Sciatic nerve (tissue), 2 donors: ENCODE measurements at regions not wholly inside any gene's neighbourhood (a gene's known extent, or its start where the extent isn't known, plus 50 kb on each side); places are given as distances from the start of the nearest gene placed in this dataset.
"Not testable (repeated sequence)": the region's sequence is repeated elsewhere in the genome, so short reads cannot be mapped to it uniquely, and the experiment has no call there.

Experiments used
- ATAC-seq: fragments of 200-7000 bp; cut with Tn5 transposase; one replicate; pipeline ENCODE4 v1.9.1; 2020; ENCODE audit warnings: mild to moderate bottlenecking, moderate library complexity
- DNase-seq: peaks from one replicate; pipeline ENCODE4 v3.0.0-alpha.2; 2020; ENCODE audit warnings: low spot score
- intact Hi-C: fragments of 100-400 bp; cut with DNase I; formaldehyde crosslinking; loops from one replicate; pipeline ENCODE4 v1.14.2; 2022
- donor health status: DM: no; HTN: no; CAD: no.
- donor health status: DM: no; HTN: no; CAD: no.

- ATAC-seq (no peak), DNase-seq (peak; percentile 23)
- intact Hi-C loops: no loop called here
These were observed 313.0 kb downstream of the BRD1 start for GRCh38 chr22:49514641-49515040.

- DNase-seq (peak; percentile 28), ATAC-seq (no peak)
- intact Hi-C loops: no loop called here
These were observed 313.5 kb downstream of the BRD1 start for GRCh38 chr22:49514211-49514610.

DNA sequence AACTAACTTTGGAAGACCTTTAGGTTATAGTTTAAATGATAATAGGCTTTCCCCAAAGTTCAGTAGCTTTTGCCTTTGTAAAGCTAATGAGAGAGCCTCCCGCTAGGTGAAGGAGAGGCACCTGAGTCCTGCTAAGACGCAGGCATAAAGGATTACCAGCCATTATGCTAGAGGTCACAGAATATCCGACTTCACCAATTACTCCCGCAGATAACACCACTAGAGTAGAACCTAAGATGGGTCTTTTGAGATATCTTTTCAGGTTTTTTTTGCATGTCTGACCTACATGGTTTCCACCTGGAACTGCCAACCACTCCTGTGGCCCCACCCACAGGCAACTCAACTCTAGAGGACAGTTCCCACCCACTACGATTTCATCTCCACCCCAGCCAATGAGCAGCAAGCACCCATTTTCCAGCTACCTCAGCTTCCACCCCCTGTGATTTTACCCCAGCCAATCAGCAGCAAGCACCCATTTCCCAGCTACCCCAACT is 314.3 kb downstream of the BRD1 start:
- no peak for ATAC-seq
- intact Hi-C loops: no loop called here
- DNase-seq: no peak

- intact Hi-C loops: no loop called here
- ATAC-seq (no peak), DNase-seq (no peak)
These were observed 315.0 kb downstream of the BRD1 start for GRCh38 chr22:49512487-49513165.

DNA sequence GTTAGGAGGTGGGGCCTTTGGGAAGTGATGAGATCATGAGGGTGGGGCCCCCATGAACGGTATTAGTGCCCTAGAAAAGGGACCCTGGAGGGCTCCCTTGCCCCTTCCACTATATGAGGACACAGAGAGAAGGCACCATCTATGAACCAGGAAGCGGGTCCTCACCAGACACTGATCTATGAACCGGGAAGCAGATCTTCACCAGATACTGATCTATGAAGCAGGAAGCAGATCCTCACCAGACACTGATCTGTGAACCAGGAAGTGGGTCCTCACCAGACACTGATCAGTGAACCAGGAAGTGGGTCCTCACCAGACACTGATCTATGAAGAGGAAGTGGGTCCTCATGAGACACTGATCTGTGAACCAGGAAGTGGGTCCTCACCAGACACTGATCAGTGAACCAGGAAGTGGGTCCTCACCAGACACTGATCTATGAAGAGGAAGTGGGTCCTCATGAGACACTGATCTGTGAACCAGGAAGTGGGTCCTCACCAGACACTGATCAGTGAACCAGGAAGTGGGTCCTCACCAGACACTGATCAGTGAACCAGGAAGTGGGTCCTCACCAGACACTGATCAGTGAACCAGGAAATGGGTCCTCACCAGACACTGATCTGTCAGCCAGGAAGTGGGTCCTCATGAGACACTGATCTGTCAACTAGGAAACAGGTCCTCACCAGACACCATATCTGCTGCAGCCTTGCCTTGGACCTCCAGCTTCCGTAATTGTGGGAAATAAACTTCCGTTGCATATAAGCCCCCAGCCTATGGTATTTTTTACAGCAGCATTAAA is 316.1 kb downstream of the BRD1 start:
- ATAC-seq, DNase-seq, intact Hi-C loops: not testable (repeated sequence)

- ATAC-seq (no peak), DNase-seq (no peak)
- intact Hi-C loops: no loop called here
These were observed 317.0 kb downstream of the BRD1 start for GRCh38 chr22:49510718-49511117.

- no peak for ATAC-seq
- intact Hi-C loops: loop anchor here (10.0 kb wide), 1 partner anchor 634 kb away; no protein-coding TSS in a partner anchor
- peak; percentile 42 for DNase-seq
These were observed 318.7 kb downstream of the BRD1 start for GRCh38 chr22:49509016-49509415.

- intact Hi-C loops: loop anchor here (10.0 kb wide), 1 partner anchor 634 kb away; no protein-coding TSS in a partner anchor
- no peak for DNase-seq
- no peak for ATAC-seq
These were observed 319.1 kb downstream of the BRD1 start for GRCh38 chr22:49508561-49508960.

DNA sequence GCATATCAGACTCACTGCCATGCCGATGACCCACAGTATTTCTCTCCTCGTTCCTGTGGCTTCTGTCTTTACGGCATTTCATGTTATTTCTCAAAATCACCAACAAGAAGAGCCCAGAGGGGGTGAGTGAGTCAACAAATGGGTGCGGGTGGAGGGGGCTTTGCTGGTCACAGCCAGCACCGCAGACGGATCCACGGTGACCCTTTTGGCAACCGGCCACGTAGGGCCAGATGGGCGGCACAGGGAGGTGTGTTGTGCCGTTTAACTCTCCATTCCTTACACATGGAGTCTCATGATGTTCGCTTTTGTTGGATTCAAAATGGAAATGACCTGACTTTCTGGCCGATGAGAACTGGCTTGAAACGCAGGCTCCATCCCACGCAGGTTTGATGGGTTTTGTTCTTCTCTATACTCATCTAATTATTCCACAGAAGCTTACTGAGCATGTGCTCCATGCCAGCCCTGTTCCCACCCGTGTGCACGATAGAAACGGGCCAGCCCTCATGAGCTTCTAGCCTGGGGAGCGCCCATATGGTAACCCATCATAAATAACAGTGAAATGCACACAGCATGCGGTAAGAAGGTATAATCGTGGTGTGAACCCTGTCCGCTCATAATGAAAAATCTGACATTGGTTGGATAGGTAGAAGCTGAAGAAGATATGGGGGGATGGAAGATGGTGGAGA is 319.9 kb downstream of the BRD1 start:
- ATAC-seq: no peak
- intact Hi-C loops: loop anchor here (10.0 kb wide), 1 partner anchor 633 kb away; no protein-coding TSS in a partner anchor
- DNase-seq: peak; percentile 47

- intact Hi-C loops: loop anchor here (10.0 kb wide), 1 partner anchor 631 kb away; no protein-coding TSS in a partner anchor
- peak; percentile 21 for DNase-seq
- no peak for ATAC-seq
These were observed 321.7 kb downstream of the BRD1 start for GRCh38 chr22:49506010-49506400.

DNA sequence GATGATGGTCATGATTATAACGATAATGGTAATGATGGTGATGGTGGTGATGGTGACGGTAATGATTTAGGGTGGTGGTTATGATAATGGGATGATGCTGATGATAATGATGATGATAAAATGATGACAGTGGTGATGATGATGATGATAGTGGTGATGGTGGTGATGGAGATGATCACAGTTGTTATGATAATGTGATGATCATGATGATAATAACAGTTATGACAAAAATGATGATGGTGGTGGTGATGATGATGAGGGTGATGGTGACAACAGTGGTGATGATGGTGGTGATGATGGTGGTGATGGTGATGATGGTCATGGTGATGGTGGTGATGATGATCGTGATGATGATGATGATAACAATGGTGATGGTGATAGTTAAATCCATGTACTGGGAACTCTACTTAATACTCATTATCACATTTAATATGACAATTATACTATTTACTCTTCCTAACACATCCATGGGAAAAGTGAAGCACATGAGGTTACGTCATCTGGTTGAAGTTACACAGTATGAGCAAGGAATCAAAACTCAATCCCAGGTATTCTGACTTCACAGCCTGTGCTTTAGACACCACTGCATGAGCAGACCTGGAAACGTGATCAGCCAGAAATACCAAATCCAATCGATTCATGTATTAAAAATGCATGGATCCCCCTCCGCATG is 322.2 kb downstream of the BRD1 start:
- DNase-seq (no peak), ATAC-seq (no peak)
- intact Hi-C loops: loop anchor here (10.0 kb wide), 1 partner anchor 631 kb away; no protein-coding TSS in a partner anchor

DNA sequence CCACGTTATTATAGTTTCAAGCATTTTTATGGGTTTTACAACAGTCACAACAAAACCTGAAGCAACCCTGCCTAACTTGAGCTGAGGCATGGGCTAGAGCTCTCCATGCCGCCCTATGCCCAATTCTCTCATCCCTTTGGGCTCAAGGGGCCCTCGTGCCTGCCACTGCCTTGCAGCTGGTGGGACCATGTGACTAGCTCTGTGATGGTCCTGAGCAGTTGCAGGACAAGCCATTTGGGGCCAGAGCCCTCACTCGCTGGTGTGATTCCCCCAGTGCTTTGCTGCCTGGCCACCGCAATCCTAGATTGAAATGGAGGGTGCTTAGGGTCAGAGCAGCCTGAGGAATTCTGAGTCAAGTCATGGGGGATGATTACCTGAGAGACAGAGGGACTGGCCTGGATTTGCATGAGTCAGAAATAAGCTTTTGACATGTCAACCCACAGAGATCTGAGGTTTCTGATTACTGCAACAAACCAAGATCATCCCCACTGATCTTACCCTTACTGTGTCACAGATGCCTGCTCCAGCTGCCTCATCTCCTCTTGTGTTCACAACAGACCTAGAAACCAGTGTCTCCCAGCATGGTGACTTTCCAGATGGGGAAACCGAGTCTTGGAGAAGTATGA is 323.7 kb downstream of the BRD1 start:
- intact Hi-C loops: loop anchor here (10.0 kb wide), 1 partner anchor 629 kb away; no protein-coding TSS in a partner anchor
- ATAC-seq (no peak), DNase-seq (no peak)

GRCh38 chr22:49503321-49503720 is 324.4 kb downstream of the BRD1 start:
- intact Hi-C loops: loop anchor here (10.0 kb wide), 1 partner anchor 629 kb away; no protein-coding TSS in a partner anchor
- no peak for ATAC-seq
- DNase-seq: no peak

- intact Hi-C loops: loop anchor here (10.0 kb wide), 1 partner anchor 627 kb away; no protein-coding TSS in a partner anchor
- DNase-seq (no peak), ATAC-seq (no peak)
These were observed 325.4 kb downstream of the BRD1 start for GRCh38 chr22:49502126-49502826.

DNA sequence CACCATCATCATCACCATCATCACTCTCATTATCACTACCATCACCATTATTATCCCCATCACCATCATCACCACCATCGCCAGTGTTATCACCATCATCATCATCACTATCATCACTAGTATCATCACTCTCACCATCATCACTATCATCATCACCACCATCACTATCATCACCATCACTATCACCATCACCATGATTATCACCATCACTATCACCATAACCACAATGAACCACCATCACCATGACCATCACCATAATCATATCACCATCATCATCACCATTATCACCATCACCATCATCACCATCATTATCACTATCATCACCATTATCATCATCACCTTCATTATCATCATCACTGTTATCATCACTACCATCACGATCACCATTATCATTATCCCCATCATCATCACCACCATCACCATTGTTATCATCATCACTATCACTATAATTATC is 326.7 kb downstream of the BRD1 start:
- ATAC-seq (no peak), DNase-seq (no peak)
- intact Hi-C loops: loop anchor here (10.0 kb wide), 1 partner anchor 626 kb away; no protein-coding TSS in a partner anchor

DNA sequence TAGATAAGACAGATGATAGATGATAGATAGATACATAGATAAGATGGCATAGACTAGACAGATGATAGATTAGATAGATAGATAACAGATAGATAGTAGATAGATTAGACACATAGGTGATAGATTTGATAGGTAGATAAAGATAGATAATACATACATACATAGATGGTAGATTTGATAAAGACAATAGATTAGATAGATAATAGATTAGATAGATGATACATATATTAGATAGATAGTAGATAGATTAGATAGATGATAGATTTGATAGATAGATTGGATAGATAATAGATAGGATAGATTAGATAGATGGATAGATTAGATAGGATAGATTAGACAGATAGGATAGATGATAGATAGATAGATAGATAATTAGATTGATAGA is 327.6 kb downstream of the BRD1 start:
- ATAC-seq (no peak), DNase-seq (no peak)
- intact Hi-C loops: loop anchor here (10.0 kb wide), 1 partner anchor 625 kb away; no protein-coding TSS in a partner anchor

DNA sequence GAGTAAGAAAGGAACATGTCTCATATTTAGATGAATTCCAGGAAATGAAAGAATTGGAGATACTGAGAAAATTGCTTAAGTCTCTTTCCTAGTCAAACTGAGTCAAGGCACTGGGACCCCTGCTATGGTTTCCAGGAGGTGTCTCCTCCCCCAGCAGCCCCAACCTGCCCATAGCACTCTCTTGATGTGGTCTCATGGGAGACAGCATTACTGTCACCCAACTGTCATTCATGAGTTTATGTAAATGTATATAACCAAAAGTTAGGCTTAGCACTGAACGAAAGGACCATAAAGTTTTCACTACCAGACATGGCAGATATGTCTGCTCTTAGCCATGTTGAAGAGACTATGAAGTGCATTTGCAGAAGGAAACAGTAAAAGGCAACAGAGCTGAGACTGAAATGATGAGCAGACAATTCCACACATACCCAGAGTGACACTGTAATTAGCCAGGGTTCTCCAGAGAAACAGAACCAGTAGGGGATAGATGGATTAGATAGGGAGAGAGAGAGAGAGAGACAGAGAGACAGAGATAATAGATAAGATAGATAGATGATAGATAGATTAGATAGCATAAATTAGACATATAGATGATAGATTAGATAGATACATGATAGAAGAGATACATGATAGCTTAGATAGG is 328.1 kb downstream of the BRD1 start:
- ATAC-seq (no peak), DNase-seq (no peak)
- intact Hi-C loops: loop anchor here (10.0 kb wide), 1 partner anchor 625 kb away; no protein-coding TSS in a partner anchor
